ENCODE measurements at regions not wholly inside any gene's neighbourhood (a gene's known extent, or its start where the extent isn't known, plus 50 kb on each side); places are given as distances from the start of the nearest gene placed in this dataset.

DNA sequence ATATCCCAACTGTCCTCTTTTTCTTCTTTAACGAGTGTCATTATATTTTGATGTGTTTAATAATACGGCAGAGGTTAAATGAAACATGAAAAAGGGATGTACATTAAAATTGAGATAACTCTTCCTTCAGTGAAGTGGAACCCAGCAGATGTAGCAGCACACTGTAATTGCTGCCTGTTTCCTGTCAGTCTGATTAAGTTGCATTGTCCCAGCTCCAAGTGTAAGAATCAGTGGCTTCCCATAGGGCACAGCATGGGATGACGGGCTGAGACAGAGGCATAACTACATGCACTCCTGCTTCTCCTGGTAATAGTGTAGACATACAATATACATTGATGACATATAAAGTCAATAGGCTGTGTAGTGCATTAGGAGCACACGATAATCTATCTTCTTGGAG lies 175.8 kb upstream of the TCF4 start:
- no peak for DNase-seq

DNA sequence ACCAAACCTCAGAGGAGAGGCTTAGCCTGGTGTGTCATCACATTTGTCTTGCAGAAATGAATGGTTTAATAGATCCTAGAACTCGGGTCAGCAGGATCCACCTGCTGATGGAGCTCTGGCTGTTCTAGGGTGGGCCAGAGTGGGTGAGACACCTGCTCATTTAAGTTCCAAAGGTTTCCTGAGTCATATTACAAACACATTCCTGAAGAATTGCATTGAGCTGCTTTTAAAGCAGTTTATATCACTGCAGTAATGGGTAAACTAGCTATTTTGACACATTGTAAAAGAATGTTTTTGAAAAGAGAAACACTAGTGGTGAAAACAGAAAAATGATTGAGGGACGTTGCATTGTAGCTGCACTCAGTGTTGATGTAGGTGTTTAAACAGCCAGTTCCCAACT lies 175.3 kb upstream of the TCF4 start:
- no peak for DNase-seq

DNA sequence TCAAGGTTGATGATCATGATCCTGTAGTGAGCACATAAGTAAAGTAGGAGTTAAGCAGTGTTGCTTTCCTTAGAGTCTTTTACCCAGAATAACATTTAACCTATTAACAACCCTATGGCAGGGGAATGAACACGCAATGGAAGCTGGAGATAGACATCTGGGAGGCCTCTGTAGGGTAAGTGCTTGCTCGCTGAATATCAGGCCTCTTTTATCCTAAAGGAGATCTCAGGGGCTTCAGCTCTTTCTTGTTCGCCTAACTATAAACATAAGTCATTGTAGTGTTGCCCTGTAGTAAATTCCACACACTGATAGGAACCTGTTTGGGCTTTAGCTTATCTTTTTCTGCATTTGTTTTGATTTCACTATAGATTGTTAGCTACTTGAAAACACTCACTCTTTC lies 174.4 kb upstream of the TCF4 start:
- DNase-seq = no peak

DNA sequence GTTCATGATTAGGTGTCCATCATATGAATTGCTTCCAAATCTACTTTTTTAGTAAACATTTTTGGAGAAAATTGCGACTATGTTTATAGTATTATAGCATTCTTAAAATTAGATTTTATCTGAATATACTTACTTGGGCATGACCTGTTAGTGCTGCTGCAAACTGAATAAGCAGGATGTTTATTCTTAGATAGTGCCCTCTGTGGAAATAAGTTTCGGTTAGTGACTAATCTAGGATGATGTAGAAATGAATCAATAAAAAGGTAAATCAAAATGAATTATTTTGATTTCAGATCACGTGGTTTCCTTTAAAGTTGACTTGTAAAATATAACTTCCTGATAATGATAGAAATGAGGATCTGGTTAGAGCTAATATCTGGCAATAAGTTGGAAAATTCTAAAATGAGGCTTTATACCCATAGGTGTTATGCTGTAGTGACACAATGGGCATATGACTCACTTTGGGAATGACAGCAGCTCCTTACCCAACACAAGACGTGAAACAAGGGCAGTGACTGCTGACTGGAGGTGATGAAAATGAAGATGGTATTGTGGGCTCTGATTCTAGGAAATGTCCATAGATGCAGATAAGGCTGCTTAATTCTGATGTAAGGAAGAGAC lies 165.8 kb upstream of the TCF4 start:
- no peak for DNase-seq

DNA sequence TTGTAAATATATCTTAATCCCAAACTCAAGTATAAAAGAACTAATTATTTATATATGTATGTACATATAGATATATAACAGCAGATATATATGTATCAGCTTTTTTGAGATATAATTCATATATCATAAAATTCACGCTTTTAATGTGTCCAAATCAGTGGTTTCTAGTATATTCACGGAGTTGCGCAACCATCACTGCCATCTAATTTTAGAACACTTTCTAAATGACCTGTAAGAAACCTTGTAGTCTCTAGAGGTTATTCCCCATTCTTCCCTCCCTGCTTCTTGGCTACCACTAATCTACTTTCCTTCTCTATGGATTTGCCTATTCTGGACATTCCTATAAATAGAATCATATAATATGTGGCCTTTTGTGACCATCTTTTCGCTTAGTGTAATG lies 163.5 kb upstream of the TCF4 start:
- DNase-seq = no peak

DNA sequence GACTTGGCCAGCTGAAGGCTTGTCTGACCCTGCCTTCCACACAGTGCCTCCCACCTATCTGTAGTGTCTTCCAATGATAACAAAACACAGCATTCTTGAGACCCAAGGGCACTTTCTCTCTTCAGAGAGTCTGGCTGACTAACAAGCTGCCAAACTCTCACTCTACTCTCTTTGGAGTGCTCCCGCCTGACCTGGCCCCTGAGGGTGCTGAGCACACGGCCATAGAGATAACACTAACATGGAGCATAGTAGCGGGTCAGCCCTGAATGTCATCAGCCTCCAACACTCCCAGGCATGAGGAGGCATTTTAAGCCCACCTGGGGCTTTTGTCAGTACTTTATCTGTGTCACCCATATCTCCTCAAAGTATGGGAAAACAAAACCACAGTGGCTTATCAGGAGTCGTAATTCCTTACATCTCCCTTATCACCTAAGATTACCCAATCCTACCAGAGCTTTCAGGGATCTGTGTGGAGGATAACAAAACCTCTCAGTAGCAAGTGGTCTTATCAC lies 160.3 kb upstream of the TCF4 start:
- DNase-seq = no peak

DNA sequence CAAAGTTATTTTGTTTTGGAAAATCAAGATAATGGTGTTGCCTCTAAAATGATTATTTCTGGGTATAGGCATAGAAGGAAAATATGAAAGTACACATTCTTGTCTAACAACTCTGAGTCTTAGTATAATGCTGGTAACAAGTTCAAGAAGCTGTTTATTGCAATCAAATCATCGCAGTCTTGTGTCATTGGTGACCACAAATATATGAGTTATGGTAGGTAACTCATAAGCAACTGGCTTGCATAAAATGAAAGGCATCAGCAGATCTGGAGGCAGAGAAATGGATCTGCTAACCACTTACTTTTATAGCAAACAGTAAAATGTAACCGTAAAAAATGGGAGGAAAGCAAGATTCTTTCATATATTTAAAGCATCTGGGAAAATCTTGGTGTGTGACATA lies 156.2 kb upstream of the TCF4 start:
- DNase-seq = no peak

DNA sequence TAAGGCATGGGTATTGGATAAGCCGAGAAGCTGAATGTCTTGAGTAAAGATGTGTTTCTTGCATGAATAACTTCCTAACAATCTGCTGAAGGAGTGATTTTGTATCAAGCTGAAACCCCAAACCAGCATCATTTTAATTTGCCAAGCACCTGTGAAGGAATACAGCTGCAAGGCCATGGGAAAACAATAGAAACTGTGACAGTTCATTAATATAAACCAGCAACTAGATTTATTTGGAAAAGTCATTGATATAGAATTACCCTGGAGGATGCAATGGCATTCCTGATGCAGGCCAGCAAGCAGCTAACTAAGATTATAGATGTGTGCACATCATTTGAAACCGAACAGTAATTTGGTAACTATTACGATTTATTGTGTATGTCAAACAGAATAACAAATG lies 155.7 kb upstream of the TCF4 start:
- DNase-seq = no peak

DNA sequence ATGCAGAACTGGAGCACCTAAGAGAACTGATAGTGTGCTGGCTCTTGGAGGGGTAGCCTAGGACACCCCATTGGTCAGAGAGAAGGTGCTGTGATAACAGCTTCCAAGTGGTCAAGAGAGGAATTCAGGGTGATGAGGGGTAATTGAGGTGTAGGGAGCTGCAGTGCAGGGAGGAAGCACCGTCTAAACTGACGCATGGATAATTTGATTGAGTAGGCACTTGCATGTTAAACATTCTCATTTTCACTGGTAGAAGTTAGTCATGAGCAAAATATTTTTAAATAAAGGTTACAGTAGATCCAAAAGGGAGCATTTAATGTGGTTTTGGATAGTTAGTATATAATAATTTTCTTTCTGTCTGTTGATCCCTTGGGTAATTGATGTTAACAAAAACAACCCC lies 155.1 kb upstream of the TCF4 start:
- DNase-seq = no peak

DNA sequence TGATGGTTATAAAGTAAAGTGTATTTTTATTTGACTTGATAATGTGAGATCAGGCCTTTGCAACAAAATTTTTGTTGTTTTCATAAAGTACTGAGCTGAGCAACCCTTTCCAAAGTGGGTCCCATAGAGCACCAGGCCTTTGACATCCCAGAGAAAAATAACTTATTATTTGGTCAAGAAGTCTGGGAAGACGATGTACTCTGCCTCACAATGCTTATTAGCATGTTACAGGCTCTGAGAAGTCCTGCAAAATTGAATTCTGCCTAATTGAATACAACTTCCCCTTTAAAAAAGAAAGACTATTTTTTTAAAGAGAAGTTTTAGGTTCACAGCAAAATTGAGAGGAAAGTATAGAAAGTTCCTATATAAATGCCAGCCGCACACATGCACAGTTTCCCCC lies 151.5 kb upstream of the TCF4 start:
- DNase-seq = no peak

DNA sequence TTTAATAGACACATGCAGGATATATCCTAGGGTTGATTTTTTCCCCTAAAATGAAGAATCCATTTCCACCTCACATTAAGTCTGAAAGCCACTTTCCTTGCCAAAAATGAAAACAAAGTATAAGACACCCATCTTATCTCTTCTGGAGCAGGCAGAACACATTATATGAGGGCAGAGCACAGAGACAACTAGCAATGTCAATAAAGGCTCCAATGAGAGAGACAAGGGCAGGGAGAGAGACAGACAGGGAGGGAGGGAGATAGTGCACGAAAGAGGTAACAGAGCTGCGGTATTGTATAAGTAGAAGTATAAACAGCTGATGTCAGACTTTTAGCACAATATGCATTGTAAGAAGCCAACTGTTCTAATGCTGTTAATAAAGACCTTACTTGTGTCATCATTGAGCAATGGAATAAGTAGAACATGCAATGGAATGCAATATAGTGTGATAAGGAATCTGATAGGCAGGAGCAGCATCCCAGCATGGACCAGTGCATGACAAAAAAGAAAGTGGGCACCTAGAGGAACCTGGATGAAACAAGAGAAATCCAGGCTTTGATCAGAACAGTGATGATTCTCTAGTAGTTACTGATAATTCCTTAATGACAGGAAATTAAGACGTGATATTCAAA lies 150.6 kb upstream of the TCF4 start:
- DNase-seq = no peak

DNA sequence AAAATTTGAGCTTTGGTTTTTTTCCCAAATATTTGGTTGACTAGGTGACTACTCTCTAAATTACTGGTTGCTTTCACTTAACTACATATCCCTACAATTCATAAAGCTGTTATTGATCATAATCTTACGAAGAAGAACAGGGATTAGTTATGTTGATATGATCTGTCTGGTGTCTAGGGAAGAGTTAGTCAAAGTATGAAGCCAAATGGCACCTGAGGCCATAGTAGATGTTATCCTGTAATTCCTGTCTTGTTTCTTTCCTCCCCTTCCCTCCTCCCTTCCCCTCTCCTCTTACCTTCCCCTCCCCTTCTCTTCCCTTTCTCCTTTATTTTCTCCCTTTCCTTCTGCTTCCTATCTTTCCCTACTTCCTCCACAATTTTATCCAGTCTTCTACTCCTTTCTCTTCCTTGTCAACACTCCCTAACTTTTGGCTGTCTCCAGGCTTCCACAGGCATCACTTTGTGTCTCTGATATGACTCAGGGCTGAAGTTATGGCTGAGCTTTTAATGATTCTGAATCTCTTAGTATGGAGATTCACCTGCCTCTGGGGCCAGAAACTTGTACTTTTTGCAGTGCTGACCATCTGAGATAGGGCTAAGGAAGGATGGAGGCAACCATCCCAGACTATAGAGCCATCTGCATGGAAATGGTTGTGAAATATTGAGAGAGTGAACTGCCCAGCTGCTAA lies 149.9 kb upstream of the TCF4 start:
- no peak for DNase-seq

DNA sequence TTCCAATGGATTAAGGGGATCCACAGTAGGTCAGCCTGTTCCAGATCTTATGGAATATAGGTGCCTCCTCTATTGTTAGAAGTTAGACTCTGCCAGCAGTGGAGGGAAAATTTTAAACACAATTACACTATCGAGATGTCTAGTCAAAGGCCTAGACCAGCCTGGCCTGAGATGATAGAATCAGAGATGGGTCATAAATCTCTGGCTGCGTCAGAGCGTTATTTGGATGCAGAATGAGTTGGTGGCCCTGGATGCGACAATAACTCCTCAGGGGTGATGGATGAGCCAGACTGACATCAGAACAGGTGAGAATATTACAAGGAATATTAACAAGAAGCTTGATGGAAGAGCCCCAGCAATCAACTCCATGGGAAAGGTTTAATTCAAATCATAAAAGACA lies 149.3 kb upstream of the TCF4 start:
- DNase-seq = no peak

DNA sequence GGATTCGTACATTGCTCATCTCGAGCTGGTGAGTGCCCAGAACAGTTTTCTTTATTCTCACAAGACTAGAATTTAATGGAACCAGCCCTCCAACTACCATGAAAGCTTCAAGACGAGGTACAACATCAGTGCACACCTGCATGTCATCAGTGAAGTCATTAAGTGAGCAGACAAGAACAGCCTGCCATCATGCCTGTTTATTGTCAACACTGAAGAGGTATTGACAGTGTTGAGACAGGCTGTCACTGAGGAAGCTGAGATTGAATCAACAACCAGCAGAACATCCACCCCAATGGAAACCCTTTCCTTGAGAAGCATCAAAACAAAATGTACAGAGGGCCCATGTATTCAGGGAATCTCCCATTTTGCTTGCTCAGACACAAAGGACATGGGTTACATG lies 148.0 kb upstream of the TCF4 start:
- DNase-seq = no peak

DNA sequence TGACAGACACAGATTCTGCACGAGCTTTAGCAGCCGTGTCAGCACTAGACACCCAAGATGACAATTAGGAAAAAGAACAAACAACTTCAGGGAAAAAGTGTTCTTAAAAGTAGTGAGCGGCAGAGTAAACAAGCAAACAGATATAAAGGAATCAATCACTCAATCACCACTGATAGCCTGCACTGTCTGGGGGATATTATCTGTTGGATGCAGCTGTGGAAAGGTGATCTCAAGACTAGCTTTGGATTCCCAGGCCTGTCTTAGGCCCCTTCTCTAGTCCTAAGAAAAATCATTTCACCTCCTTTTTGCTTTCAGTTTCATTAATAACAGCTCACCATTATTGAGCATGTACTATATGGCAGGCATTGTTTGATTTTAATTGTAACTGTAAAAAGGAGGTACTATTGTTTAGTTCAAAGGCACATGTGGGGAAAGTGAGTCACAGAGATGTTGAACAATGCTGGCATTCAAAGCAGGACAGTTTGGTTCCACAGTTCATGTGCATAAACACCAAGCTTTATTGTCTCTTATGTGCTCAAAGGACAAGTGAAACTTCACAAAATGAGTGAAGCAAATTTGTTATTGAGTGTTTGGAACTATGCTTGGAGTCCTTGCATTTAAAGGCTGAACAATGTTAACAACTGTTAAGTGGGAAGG lies 147.3 kb upstream of the TCF4 start:
- no peak for DNase-seq

DNA sequence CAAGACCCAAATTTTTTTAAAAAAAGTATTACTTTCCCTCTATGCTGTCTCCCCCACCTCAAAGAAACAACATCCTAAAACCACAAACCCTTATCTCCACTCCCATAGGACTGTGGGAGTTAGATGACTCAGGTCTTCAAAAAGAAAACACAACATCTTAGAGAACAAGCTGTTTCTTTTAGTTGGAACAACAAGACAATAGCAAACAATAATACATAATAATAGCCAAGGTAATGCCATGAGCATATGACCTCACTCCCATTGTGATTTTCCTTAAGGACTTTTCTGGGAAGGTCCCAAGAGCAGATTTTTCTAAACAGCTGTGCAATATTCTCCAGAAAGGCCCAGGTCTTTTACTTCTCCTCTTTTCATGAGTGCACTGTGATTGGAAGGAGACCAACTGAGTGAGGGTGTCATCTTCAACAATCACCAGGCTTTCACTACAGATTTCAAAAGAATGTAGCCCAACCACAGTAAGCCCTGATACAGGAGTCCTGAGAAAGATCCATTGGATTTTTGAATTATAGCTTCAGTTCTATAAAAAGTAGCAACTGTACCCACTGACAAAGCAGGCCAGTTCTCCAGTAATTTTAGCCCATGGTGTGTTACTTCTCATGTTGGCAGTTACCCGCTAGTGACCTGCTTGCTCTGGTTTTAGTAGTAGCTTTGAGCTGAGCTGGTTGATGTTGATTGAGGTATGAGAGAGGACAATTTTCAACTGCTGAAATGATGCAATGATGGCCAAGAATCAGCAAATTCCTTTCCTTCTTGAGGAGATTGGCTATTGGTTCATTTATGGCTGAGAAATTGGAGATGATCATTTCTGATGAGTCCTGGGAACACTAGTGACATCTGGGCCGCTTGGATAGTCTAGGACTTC lies 144.5 kb upstream of the TCF4 start:
- no peak for DNase-seq

DNA sequence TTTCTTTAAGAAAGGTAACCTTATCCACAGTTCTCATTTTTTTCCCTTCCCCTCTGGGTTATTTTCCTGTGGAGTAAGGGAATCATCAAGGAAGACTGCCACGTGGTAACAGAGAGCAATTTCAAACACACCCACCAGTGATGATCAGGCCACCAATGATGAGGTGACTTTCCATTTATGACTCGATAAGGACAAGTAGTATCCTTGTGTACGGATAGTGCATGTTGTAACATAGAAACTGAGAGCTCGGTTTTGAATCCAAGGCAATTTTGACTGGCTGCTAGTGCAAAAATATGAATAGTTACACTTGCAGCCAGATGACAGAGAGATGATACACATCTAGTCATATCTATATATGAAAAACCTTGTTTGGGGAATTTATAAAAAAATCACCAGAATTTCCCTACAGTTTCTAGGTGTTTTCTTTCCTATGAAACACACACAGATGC lies 143.6 kb upstream of the TCF4 start:
- no peak for DNase-seq

DNA sequence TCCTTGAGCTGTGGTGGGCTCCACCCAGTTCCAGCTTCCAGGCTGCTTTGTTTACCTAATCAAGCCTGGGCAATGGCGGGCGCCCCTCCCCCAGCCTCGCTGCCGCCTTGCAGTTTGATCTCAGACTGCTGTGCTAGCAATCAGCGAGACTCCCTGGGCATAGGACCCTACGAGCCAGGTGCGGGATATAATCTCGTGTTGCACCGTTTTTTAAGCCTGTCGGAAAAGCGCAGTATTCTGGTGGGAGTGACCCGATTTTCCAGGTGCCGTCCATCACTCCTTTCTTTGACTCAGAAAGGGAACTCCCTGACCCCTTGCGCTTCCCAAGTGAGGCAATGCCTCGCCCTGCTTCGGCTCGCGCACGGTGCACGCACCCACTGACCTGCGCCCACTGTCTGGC lies 133.0 kb upstream of the TCF4 start:
- DNase-seq = peak; percentile 8

DNA sequence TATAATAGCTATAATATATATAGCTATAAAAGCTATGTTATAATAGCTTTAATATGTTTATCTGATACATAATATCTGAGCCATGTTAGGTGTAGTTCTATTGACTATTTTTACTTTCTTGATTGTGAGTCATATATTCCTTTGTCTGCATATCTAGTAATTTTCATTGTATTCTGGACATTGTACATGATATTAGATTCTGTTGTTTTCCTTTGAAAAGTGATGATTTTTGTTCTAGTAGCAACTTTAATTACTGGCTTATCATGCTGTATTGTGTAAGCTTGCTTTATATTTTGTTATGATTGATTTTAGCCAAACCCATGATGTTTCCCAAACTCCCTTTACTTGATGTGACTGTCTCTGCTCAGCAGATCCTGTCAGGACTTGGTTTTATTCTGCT lies 125.7 kb upstream of the TCF4 start:
- no peak for DNase-seq

DNA sequence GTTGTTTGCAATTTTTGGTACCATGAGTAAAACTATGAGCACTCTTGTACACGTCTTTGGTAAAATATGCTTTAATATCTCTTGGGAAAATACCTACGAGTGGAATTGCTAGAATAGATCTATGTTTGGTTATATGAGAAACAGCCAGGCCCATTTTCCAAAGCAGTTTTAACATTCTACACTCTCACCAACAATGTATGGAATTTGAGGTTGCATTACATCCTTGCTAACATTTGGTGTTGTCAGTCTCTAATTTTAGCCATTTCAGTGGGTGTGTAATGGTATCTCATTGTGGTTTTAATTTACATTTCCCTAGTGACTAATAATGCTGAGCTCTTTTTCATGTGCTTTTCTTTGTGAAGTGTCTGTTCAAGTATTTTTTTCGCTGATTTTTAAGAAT lies 118.9 kb upstream of the TCF4 start:
- peak; percentile 11 for DNase-seq

DNA sequence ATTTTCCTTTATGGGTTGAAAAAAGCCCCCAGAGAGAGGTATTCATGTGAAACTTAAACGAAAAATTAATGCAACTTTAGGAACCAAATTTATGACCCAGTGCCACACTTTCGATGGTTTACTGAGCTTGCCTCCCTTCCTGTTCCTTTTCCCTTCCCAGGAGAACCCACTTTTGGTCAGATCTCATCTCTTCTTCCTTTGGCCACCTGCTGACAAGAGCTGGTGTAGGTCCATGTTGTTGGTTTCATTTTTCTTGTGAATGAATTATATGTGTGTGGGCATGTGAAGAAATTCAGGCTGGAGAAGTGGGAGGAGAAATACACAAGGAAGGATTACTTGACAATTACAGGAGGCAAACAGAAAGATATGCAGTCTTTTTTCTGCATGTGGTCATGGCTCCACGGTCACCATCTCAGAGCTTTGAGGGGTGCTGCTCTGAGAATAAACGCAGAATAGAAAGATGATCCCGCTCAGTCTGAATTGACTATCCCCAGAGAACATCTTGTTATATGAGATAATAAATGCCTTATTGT lies 111.3 kb upstream of the TCF4 start:
- no peak for DNase-seq

DNA sequence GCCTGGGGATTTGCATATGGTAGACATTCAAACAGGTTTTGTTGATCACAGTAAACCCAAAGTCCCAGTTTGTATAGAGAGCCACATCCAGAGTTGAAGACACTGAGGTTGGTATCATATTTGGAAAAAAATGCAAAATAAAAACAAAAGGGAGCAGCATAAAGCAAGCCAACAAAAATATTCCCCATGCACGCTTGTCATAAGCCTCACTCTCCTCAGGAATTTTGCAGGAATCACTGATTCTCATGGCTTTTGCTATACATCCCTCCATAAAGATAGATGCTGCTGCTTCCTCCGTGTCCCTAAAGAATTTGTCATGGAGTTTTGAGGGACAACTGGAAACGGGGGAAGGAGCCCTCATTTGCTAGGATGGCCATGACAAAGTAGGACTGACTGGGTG lies 108.8 kb upstream of the TCF4 start:
- no peak for DNase-seq

DNA sequence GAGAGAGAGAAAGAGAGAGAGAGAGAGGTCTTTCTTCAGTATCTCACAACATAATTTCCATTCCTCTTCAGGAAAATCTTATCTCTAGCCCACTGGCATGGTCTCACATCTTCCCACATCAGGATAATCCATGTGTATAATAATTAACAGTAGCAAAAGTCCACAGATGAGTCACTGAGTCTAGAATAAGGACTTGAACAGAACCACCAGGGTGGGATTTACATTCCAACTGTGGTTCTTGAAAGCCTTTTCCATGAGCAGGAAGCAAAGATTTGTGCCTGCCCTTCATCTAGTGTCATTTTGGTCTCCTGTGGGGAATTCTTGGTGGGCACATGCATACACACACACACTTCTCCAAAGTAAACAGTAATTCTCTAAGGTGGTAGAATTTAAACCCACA lies 107.1 kb upstream of the TCF4 start:
- no peak for DNase-seq

All from NCI-H2171 treated with DMSO at 0.1 percent for 48 hours (cell line).